Fibroblast of peridontal ligament (primary cell): ENCODE measurements at regions not wholly inside any gene's neighbourhood (a gene's known extent, or its start where the extent isn't known, plus 50 kb on each side); places are given as distances from the start of the nearest gene placed in this dataset.
A peak's percentile ranks its signal among the peaks of the same experiment; 100 is the strongest.
"Not testable (repeated sequence)": the region's sequence is repeated elsewhere in the genome, so short reads cannot be mapped to it uniquely, and the experiment has no call there.

Experiments
- DNase-seq: peaks from one replicate; pipeline ENCODE4 v3.0.0-alpha.2; 2010; ENCODE audit errors: extremely low read depth

DNA sequence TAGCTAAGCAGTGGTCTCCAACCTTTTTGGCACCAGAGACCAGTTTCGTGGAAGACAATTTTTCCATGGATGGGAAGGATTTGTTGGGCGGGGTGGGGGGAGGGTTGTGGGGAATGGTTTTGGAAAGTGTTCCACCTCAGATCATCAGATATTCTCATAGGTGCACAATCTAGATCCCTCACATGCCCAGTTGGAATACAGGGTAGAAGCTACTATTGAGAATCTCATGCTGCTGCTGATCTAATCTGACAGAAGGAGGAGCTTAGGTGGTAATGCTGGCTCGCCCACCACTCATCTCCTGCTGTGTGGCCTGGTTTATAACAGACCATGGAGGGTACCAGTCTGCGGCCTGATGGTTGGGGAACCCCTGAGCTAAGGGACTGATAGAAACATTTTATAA is 662.7 kb upstream of the RGMB start:
- DNase-seq, result no peak

DNA sequence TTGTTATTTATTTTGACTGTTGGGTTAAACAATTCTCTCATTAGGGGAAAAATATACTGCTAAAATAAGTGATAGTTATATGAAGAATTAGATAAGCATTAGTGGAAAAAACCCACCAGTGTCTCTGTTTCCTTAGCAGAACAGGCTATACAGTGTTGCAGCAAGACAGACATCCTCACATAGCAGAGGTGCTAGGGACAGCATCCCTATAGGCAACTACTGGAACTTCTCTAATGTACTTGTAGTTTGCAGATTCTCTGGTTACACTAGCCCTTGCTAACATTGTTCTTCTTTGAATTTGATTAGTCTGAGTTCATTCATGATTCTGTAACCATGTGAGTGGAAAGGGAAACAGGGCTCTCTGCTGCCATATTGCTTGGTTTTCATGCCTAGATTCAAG is 661.8 kb upstream of the RGMB start:
- no peak for DNase-seq

DNA sequence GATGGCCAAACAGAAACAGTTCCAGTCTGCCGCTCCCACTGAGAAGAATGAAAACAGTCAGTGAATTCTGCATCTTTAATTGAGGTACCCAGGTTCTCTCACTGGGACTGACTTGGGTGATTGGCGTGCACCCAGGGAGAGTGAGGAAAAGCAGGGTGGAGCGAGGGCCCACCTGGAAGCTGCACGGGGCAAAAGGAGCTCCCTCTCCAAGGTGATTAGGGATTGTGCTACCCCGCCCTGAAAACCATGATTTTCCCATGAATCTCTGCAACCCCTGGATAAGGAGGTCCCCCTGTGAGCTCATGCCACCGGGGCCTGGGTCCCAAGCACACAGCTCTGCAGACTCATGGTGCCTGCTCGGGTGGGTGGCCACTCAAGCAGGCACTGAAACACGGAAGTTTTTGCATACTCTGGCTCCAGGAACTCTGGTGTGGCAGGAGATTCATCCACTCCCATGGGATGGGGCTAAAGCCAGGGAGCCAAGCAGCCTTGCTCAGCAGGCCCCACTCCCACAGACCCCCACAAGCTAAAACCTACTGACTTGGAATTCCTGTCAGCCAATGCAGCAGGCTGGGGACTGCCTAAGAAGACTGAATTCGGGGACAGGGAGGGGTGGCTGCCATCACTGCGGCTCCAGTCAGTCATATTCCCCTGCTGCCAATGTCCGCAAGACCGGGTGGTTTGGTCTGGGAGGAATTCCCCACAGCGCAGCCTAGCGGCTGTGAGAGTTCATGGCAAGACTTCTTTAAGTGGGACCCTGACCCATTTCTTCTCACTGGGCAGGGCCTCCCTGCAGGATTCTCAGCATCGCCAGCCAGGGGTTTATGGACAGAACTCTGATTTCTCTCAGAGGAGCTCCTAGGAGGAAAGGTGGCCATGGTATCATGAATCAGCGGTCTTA is 652.2 kb upstream of the RGMB start:
- no peak for DNase-seq

DNA sequence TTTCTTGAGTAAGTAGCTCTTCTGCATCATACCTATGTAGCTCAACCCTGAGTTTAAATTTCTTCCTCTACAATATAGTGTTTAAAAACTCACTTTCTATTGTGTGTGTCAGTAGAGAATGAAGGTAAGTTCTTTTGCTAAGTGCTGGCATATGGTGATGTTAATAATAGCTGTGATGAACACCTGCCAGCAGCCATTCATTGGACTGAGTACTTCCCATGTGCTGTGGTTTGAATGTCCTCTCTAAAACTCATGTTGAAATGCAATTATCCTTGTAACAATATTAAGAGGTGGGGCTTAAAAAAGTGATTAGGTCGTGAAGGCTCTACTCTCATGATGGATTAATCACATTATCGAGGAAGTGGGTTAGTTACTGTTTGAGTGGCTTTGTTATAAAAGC is 645.2 kb upstream of the RGMB start:
- no peak for DNase-seq

DNA sequence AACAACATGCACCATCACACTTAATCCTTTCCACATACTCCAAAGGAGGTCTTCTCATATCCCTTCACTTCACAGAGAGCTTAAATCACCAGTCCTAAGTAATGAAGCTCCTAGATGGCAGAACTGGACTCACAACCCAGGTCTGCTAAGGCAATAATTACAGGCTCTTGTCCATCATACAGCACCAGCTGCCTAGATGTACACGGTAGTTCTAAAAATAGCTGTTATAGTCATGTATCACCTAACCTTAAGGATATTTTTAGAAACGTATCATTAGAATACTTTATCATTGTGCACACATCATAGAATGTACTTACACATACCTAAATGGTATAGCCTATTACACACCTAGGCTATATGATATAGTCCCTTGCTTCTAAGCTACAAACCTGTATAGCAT is 644.6 kb upstream of the RGMB start:
- DNase-seq, result no peak

DNA sequence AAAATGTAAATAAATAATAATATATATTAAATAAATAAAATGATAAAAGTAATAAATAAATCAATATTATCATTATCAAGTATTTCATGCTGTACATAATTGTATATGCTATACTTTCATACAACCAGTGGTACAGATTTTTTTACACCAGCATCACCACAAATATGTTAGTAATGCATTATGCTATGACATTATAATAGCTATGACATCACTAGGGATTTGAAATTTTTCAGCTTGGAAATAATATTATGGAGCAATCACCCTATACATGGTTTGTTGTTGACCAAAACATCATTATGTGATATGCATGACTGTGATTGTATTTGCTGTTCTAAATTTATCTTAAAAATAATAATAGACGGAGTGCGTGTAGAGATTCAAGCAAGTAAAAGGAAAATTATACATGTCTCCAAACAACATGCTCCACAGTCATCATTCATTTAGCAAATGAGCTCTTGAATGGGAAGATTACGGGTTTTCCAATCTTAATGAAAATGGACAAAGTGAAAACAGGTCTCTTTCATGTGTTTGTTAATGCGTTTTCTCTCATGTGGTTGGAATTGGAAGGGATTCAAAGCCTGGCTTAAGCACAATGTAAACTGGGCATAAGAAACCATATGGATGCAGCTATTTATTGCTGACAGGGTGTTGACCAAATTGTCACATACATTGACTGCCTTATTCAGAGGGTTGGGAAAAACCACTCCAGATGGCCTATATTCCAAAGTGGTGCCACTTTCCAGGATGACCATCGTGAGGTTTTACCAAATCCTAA is 643.0 kb upstream of the RGMB start:
- DNase-seq, result peak; percentile 38

DNA sequence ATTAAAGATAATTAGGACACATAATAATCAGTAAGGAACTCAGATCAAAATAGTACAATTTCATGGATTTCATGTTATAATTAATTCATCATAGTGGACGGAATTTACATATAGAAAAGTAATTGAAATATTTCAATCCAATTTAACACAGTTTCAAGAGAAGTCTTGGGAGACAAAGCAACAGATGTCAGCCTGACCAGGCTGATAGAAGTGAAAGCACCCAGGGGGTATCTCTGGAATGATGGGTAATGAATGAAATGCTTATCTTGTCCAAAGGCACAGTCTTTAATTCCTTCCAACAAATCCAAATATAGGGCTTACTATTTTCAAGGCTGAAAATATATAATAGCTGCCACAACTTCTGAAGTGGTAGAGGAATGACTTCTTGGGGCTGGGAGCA is 629.3 kb upstream of the RGMB start:
- DNase-seq, result no peak

DNA sequence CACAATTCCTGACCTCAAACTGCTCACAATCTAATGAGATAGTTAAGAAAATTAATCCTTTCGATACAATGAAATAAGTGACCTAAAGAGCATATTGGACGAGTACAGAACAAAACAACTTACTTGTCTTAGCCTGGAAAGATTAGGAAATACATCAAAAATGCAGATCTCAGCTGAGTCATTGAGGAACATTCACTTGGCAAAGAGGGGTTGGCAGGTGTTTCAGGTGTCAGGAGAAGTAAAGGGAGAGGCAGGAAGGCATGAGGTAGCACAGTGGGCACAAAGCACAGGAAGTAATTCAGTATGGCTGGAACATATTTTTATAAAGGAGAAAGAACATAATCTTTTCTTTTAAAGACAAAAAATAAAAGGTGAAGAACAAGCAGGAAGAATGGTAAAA is 628.8 kb upstream of the RGMB start:
- DNase-seq, result no peak

DNA sequence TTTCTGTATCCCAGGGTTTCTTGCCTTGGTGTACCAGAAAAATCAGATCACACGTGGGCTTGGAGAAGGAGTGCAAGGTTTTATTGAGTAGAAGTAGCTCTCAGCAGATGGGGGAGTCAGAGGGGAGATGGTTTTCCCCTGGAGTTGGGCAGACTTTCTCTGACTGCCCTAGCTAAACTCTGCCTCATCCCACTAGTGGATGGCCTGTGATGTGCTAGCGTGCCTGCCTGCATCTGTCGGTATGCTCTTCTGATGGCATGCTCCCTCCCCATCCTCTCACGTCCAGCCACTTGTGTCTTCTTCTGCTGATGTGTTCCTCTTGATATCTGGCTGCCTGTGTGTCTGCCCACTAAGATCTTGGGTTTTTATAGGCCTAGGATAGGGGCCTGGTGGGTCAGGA is 616.1 kb upstream of the RGMB start:
- no peak for DNase-seq

DNA sequence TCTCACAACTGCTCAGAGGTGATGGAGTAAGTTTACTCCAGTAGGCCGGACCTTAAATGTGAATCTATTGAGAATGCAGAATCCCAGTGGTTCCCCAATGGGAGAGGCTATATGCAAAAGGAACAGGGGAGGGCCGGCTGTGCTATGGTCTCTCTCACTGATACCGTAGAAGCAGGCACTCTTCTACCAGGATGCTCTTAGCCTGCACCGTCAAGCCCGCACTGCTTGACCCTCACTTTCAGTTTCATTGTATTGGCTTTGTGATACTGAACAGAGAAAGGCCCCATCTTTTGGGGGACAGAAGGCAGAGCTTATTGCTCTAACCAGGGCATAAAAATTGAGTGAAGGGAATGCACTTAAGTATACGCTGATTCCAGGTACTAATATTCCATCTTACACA is 615.0 kb upstream of the RGMB start:
- DNase-seq, result no peak

DNA sequence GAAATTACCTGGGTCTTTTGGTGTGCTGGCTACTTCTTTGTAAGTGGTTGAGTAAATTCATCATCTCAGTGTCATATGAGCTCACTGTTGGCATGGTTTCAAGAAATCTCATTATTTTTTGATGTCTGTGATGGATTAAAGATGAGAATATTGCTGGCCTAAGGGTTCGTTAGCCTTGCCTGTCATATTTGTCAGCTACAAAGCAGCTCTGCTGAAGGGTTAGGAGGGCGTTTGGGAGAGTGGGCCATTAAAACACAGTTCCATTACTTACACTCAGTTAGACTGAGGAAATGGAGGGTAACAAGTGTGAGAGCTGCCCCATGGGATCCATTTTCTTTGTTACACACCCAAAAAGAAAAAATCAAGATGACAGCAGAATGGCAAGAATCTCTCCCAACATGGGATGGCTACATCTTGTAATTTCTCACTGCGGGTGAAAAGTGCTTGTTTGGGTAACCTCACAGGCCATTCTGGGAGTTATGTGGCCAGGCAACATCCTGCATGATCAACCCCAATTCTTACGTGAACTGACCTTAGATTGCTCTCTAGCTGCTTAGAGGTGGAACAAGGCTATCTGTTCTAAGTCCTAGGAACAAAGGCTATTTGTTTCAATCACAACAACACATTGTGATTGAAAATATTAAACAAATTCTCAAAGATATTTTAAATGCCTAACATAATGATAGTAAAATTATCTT is 609.5 kb upstream of the RGMB start:
- DNase-seq, result no peak

DNA sequence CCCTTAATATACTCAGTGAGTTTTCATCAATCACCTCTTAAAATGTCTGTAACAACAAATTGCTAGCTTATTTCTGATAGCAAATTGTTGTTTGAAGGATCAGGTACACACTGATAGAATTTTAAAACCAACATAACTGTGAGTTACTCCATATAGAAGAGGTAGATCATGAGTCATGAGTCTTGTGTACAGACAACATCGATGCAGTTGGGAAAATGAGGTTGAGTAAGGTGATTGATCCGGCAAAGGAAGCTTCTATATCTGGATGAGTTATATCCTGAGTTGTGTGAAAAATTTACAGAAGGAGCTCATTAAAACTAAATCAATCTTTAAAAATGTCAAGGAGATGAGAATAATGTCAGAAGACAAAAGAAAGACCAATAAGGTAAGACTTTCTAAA is 604.6 kb upstream of the RGMB start:
- DNase-seq, result no peak

DNA sequence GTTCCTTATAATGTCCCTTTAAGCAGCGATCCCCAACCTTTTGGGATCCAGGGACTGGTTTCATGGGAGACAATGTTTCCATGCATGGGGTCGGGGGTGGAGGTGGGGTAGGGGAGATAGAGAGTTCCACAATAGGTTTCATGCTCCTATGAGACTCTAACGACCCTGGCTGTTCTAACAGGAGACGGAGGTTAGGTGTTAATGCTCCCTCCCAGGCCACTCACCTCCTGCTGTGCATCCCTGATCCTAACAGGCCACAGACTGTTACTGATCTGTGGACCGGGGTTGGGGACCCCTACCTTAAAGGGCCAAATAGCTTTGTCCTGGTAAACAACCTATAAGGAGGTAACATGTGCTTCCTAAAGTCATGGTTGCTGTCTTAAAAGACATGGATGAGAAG is 602.5 kb upstream of the RGMB start:
- DNase-seq, result no peak

DNA sequence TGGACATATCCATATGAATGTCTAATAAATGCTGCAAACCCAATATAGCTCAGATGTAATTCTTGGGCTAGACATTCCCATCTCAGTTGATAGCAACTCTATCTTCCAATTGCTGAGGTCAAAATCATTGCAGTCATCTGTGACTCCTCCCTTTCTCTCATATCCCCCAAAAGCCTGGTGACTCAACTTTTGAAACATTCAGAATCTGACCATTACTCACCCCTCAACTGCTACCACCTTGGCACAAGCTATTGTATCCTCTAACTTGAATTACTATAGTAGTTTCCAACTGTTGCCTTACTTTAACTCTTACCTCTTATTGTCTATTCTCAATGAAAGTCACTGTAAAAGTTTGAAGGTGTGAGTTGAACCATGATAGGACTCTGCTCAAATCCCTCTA is 600.1 kb upstream of the RGMB start:
- peak; percentile 80 for DNase-seq

DNA sequence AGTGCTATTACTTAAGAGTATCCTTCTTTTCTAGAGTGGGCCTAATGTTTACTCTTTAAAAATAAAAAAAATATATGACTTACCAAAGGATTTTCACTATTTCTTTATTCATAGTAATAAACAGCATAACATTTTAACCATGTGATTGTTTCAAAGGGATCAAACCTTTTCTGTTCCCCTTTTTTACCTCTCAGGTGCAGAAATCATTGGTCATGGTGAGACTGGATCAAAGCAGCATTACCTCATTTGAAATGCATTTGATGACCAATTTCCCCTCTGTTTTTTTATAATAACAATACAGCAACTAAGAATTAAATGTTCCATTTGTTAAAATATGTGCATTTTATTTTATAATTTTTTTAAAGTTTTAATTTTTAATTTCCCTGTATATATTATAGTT is 598.0 kb upstream of the RGMB start:
- no peak for DNase-seq

DNA sequence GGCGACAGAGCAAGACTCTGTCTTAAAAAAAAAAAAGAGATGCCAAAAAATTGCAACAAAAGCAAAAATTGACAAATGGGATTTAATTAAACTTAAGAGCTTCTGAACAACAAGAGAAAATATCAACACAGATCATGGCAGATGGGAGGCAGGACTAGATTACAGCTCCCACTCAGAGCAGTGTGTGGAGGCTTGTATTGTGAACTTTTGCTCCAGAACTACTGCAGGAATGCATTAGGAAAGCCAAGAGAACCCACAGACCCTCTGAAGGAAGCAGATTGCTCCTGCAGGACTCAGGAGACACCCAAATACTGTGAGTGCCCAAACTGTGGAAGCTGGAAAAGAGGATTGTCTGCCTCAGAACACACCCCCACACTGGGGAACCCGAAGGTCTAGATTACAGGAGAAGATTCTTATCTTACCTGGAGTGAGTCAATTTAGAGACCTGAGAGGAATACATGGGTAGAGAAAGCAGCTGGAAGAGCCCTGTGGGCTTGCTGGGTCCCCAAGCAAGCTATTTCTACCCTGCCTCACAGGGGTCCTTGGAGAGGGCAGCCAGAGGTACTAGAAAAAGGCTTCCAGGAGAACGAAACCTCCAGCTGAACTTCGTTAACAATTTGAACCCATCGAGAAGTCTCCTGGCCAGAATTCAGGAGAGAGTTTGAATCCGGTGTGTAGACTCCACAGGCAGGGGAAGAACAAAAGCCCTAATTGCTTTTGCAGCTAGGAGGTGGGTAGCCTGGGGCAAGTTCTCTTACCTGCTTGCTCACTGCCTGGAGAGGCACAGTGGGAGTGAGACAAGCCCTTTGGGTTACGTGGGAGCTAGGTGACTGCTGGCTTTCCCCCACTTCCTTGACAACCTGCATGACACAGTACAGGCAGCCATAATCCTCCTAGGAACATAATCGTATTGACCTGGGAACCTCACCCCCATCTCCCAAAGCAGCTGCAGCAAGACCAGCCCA is 593.4 kb upstream of the RGMB start:
- peak; percentile 41 for DNase-seq

DNA sequence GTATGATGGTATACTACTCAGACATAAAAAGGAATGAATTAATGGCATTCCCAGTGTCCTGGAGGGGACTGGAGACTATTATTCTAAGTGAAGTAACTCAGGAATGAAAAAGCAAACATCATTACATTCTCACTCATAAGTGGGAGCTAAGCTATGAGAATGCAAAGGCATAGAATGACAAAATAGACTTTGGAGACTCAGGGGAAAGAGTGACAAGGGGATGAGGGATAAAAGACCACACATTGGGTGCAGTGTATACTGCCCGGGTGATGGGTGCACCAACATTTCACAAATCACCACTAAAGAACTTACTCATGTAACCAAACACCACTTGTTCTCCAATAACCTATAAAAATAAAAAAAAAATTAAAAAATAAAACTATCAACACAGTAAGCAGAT is 587.3 kb upstream of the RGMB start:
- DNase-seq, result no peak

DNA sequence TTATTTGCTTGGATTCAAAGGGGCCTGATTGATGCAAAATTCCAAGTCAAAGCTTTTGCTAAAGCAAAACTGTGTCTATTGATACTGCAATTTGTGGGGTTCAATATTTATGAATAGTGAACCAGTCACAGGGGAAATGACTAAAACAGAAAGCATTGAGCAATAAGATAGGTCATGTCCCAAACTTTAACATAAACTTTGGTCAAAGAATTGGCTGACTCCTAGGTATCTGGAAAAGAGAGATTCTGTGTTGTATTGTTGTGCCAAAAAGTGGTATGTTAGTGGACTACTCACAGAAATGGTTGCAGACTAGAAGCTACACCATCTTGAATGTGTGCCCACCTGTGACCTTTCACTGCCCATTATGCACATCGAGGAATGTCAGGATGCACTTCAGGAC is 585.5 kb upstream of the RGMB start:
- peak; percentile 60 for DNase-seq

DNA sequence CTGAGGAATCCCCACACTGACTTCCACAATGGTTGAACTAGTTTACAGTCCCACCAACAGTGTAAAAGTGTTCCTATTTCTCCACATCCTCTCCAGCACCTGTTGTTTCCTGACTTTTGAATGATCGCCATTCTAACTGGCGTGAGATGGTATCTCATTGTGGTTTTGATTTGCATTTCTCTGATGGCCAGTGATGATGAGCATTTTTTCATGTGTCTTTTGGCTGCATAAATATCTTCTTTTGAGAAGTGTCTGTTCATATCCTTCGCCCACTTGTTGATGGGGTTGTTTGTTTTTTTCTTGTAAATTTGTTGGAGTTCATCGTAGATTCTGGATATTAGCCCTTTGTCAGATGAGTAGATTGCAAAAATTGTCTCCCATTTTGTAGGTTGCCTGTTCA is 583.1 kb upstream of the RGMB start:
- DNase-seq, result not testable (repeated sequence)

DNA sequence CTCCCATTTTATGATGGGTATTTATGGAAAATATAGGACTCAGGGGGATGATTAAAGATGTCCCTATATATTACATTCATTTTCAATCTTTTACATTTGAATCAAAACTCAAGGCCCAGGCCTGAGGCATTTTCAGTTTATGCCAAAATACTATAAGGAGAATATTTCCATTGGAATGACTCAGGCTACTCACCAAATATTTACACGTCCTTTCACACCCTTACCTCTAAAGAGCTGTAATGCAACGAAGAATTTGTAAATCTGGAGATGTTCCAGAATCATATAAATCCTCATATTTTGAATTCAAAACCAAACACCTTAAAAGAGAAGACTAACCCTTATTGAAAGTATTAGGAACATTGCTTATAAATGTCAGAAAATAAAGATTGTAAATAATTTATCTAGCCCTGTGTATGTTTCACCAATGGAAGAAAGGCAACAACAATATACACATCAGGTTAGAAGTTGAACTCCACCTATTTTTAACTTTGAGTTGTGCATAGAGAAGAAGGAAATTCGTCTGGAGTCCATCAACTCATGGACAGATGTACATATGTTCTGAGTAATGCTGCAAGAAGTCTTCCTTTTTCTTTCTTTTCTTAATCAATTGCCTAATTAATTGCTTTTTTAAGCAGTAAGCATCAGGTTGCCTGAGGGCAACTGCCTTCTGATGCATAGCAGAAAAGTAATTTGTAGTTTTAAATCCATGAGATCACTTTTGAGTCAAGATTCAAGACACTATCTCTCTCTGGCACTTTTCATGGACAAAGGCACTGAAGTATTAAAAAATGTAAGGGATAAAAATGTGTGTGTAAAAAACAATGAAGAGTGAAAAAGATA is 579.3 kb upstream of the RGMB start:
- DNase-seq, result no peak
